Superior temporal gyrus (tissue), 1 donor: ENCODE measurements at regions not wholly inside any gene's neighbourhood (a gene's known extent, or its start where the extent isn't known, plus 50 kb on each side); places are given as distances from the start of the nearest gene placed in this dataset.

Experiments used
- DNase-seq: peaks from one replicate; pipeline ENCODE4 v3.0.0-alpha.2; 2016; ENCODE audit errors: extremely low spot score

DNA sequence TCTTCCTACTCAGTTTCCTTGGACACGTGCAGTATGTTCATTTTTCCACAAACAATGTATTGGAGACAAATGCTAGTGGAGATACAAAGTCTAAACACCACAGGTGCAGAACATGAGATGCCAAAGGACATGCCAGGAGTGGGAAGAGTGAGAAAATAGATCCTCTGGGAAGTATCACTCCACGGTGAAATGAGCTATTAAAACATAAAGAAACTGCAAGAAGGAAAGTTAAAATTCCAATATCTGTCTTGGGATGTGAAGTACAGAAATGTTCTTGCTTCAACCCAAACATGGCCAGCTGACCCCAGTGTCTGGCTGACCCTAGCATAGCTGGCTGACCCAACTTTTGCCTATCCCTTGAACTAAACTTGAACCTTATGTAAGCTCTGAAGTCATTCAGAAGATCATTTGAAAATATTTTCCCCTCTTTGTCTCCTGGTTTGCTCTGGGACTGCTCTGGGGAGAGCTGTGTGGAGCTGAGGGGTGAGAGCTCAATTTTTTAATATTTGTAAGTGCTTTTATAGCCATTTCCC, 59.5 kb downstream of the FZD1 start:
- no peak for DNase-seq

GRCh38 chr7:91324663-91325062, 60.4 kb downstream of the FZD1 start:
- DNase-seq = no peak

GRCh38 chr7:91325726-91326125, 61.5 kb downstream of the FZD1 start:
- no peak for DNase-seq

DNA sequence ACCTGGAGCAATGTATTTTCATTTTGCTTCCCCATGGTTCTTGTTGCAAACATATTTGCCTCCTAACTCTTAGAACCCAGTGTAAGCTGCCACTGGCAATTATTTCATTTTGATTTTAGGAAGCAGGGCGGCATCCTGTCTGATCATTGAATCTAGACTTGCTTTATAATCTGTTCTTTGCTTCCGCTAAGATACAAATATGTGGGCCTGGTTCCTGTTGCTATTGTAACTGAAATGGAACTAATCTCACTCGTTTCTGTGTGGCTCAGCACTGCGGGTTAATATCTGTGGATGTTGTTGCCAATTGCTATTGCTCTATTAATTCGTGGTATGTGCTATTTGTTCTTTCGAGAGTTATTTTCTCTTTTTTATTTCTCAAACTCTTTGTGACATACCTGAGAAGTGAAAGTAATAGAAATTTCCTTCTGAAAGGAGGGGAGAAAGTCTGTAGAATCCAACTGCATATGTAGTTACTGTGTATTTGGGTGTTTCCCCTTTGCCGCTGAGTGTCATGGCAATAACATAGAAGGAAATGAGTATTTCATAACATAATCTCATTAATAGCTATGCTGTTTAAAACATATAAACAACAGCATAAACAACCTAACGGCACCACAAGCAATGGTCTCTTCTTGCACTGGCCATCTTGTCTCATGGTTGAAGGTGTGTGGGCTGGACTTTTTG, 62.4 kb downstream of the FZD1 start:
- no peak for DNase-seq

GRCh38 chr7:91327346-91327745, 63.1 kb downstream of the FZD1 start:
- no peak for DNase-seq

DNA sequence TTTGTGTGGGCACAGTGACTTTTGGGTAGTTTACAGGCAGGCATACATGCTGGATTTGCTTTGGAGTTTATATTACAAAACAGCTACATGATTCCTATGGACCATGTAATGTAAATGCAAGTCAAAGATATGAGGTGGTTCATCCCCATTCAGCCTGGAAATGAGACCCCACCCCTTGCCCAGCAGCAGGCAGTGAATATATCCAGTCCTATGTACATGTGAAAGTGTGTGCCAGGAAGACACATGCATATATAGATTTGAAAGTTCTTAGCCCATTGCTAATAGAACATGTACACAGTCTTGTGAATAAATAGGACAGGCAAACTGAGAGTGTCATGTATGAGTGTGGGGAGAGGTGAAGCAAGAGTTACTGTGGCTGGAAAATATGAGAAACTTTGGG, 65.3 kb downstream of the FZD1 start:
- DNase-seq = no peak

GRCh38 chr7:91330191-91330808, 66.1 kb downstream of the FZD1 start:
- no peak for DNase-seq

DNA sequence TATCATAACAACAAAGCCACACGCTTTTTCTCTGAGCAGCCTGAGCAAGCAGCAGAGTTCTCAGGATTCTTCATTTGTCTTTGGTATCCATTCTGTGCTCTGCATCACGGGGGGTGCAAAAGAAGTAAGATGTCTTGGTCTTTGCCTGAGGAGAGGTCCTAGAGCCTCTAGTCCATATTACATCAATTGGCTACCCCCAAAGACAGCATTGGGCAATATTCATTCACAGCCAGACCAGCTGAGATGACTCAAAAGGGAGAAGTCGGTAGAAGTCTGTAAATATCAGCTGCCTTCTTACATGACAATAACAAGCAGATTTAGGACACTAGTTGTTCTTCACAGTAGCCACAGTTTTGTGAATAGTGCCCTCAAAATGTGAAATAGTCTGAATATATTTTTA, 66.6 kb downstream of the FZD1 start:
- DNase-seq = no peak

- no peak for DNase-seq
Observed at GRCh38 chr7:91336106-91336505, 71.9 kb downstream of the FZD1 start.

DNA sequence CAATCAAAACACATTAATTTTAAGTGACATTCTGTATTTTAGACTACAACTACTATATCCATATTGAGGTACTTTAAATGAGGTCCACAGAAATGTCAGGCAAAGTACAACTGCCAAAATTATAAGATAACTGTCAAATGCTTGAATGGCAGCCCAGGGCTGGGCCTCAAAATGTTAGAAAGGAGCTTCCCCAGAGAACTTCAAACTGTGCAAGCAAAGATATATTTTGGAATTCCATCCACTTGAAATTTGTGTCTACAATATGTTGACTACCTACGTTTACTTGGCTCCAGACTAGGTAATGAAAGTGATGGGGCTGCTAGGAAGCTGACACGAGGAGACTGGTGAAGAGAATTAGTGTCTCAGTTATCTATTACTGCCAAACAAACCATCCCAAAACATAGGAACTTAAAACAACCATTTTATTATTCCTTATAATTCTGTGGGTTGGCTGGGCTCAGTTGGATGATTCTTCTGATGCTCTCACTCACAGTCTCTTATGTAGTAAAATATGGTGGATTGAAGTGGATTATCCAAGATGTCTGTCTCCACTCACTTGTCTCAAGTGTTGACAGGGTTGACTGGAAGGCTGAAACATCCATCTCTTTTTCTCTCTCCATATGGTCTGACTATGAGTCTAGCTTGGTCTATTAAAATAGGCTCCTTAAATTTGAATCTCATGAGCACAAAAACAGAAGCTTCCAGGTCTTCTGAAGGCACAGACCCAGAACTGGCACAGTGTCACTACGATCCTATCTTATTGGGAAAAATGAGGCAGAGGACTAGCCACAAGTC, 74.2 kb downstream of the FZD1 start:
- DNase-seq = no peak

DNA sequence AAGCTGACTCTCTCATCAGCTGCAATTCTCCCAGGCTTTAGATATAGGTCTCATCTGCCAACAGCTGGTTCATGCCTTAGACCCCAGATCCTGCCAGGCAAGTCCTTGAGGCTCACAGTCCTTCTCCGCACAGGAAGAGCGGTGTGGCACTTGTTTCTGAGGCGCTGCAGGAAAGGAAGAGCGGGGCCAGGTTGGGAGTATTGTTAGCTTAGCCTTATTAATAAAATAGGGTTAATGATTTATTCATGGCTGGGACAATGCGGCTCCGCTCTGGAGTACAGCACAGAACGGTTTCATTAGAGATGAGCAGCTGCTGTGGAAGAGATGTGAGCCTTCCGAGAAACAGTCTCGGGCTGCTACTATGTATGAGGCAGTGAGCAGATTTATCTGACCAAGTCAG, 78.1 kb downstream of the FZD1 start:
- DNase-seq = no peak

- no peak for DNase-seq
Observed at GRCh38 chr7:91343420-91343960, 79.3 kb downstream of the FZD1 start.

DNA sequence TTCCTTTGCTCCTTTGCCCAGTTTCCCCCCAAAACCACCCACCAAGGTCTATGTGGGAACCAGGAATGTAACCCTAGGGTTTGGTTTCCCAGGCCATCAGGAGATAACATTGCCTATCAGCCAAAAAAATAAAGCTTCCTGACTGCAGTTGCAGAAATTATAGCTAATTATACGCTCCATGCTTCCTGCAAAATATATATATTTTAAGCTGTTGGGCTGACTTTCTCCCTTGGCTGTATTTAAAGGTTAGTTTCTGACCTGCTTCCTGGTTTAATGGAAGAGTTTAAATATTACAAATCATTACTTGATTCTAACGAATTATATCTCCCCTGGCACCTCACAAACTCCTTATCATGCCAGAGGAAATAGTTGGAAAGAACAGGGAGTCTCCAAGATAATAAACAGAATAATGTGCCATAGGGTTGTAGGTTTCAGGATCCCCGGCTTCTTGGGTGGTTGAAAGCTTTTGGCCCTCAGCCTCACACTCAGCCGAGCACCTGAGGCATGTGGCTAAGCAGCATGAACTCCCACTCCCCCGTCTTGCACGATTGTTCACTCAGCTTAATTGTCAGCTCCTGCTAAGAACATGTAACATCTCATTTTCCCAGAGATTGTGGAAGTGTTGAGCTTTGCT, 79.9 kb downstream of the FZD1 start:
- DNase-seq = no peak

GRCh38 chr7:91344911-91345310, 80.7 kb downstream of the FZD1 start:
- no peak for DNase-seq

- DNase-seq = no peak
Observed at GRCh38 chr7:91345449-91345848, 81.2 kb downstream of the FZD1 start.

DNA sequence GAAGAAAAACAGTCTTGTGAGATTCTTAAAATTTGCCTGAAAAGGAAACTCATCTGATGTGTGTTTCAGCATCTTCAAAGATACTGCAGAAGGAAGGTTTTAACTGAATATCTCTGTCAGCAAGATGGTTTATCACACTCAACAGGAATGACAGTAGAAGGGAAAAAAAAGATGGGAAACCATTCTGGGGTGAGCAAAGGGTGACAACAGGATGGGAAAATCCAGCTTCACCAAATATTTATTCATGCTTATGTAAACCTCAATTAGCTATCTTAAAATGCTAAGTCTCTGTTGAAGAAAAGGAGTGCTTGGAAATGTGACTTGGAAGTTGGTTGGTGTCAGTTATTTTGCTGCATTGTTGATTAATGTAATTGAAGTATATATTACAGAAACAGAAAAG, 82.2 kb downstream of the FZD1 start:
- DNase-seq = no peak

- DNase-seq = no peak
Observed at GRCh38 chr7:91347290-91347689, 83.1 kb downstream of the FZD1 start.

- DNase-seq = no peak
Observed at GRCh38 chr7:91348711-91349110, 84.5 kb downstream of the FZD1 start.

GRCh38 chr7:91351374-91351773, 87.1 kb downstream of the FZD1 start:
- no peak for DNase-seq

DNA sequence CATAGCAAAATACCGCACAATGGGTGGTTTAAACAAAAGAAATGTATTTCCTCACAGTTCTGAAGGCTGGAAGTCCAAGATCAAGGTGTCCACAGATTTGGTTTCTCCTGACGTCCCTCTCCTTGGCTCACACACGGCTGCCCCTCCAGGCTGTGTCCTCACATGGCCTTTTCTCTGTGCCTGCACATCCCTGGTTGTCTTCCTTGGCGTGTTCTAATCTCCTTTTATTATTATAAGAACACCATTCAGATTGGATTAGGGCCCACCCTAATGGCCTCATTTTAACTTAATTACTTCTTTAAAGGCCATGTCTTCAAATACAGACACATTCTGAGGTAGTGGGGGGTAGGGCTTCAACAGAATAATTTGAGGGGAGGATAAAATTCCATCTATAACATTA, 87.9 kb downstream of the FZD1 start:
- no peak for DNase-seq

- DNase-seq = no peak
Observed at GRCh38 chr7:91353848-91354247, 89.6 kb downstream of the FZD1 start.
